NCI-H128 (cell line): ENCODE measurements at regions not wholly inside any gene's neighbourhood (a gene's known extent, or its start where the extent isn't known, plus 50 kb on each side); places are given as distances from the start of the nearest gene placed in this dataset.
"Not testable (repeated sequence)": the region's sequence is repeated elsewhere in the genome, so short reads cannot be mapped to it uniquely, and the experiment has no call there.

Source experiments
- DNase-seq: peaks from one replicate; lab custom pipeline; 2025; ENCODE audit not compliant: unreplicated experiment; lab: John Stamatoyannopoulos, UW

DNA sequence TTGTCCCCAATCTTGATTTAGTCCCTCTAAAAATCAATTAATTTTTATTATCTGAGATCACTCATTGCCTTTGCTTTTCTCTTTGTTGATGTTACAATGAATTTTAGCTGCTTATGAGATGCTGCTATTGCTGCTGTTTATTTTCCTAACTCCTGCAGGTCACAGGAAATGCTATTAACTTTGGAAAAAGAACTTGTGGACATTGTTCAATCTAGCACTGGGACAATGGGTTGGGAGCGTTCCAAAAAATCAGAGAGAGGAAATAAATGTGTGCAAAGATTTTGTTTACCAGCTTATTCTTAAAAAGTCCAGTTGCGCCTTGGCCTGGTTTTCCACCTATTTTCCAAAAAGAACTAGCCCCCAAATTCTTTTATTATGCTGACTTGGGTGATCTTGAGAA is 268.3 kb downstream of the PTH2R start:
- no peak for DNase-seq

DNA sequence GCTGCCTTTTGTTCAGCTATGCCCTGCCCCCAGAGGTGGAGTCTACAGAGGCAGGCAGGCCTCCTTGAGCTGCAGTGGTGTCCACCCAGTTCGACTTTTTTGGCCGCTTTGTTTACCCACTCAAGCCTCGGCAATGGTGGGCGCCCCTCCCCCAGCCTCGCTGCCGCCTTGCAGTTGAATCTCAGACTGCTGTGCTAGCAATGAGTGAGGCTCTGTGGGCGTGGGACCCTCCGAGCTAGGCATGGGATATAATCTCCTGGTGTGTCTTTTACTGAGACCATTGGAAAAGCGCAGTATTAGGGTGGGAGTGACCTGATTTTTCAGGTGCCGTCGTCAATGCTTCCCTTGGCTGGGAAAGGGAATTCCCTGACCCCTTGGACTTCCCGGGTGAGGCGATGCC is 279.3 kb downstream of the PTH2R start:
- not testable (repeated sequence) for DNase-seq

GRCh38 chr2:208686665-208687064 is 280.1 kb downstream of the PTH2R start:
- no peak for DNase-seq

- not testable (repeated sequence) for DNase-seq
Measured at GRCh38 chr2:208687720-208688119, 281.1 kb downstream of the PTH2R start.

DNA sequence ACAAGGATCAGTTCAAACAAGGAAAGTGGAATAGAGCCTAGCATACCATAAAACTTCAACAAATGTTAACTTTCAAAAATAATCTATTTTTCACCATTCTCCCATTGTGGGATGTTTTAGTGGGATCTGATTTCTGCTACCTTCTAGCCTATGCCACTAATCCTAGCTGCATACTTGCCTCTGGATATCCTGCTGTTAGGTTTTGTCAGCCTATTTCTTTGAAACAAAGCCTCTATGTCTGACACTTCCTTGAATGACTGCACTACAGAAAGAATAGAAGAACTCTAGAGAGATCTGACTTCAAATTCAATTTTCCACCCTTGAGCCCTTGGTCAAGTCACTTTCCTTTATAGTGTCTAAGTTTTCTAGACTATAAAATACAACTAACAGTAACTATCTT is 291.5 kb downstream of the PTH2R start:
- no peak for DNase-seq

DNA sequence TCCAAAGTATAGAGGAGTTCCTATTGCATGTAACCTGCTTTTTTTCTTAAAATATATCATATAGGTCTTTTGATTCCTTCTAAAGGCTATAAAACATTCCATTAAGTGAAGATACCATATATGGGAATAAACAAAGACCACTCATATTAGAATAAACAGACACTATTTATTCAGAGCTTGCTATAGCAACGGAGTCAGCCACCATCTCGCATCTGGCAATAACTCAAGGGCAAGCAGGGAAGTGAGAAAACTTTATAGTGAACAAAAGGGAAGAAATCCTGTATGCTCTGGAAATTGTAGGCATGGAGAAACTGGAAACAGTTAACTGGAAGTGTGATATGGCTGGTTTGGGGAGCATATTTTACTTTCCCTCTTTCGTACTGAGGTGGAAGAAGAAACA is 301.9 kb downstream of the PTH2R start:
- no peak for DNase-seq

DNA sequence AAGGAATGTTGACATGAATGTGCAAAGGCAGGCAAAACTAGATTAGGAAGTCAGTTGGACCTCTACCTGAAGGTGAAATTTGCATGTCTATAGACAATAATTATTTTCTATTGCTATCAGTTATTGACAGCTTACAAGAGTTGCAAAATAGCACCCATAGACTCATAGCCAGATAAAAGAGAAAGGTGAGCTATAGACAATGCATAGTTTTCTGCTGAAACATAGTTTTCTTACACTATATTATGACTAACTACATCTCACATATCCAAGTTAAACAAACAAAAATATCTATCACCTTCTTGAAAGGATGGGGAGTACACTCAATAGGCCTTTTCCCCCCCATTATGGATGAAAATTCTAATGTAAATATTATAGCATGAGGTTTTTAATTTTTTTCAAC is 305.0 kb downstream of the PTH2R start:
- DNase-seq, result no peak

DNA sequence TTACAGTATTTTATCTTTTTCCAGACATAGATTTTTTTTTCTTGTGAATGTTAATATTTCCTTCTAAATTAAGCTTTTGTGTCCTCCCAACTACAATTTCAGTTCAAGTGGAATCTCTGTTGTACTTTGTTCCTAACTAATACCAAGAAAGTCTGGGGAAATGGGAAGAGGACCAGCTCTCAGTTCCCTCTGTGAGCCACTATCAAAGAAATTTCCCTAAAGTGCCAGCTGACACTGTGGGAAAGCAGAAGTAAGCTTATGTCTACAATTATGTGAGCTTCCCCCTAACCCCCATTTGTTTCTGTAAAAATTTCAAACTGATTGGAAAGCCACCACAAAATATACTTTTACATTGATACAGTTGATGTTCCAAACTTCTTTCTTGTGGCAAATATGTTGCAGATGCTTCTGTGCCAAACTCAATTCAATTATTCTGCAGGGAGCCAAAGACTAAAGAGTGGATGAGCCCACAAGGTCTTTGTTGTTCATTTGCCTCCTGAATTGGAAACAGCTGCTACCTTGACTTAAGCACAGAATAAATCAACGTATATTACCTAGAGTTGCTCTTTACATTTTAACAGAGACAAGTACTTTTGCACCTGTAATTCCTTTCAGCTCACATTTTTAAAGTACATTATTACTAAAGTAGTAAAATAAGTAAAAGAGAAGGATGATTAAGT is 306.6 kb downstream of the PTH2R start:
- DNase-seq, result no peak

DNA sequence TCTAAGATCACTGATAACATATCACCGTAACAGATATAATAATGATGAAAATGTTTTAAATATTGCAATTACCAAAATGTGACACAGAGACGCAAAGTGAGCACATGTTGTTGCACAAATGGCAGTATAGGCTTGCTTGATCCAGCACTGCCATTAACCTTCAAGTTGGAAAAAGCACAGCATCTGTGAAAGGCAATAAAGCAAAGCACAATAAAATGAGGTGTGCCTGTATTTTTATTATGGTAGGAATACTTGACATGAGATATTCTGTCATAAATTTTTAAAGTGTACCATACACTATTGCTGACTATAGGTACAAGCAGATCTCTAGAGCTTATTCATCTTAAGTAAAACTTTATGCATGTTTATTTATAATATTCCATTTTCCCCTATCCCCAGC is 312.2 kb downstream of the PTH2R start:
- DNase-seq, result no peak

DNA sequence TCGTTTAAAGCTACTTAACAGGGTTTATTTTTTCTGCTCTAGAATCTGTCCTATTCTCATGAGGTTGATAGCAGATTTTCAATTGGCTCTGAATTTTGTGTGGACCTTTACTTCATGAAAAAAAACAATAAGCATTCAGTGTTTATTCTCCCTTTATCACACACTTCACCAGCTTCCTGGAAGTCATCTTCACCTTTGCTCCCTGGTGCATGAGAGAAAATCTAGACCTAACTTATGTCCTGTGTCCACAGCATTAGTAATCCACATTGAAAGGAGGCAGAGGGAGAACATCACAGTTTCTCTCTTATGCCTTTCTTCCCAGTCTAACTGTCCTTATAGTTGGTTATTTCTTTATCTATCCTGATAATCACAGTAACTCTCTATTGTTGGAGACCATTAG is 316.1 kb downstream of the PTH2R start:
- DNase-seq, result no peak

GRCh38 chr2:208725280-208725679 is 318.7 kb downstream of the PTH2R start:
- DNase-seq, result no peak

DNA sequence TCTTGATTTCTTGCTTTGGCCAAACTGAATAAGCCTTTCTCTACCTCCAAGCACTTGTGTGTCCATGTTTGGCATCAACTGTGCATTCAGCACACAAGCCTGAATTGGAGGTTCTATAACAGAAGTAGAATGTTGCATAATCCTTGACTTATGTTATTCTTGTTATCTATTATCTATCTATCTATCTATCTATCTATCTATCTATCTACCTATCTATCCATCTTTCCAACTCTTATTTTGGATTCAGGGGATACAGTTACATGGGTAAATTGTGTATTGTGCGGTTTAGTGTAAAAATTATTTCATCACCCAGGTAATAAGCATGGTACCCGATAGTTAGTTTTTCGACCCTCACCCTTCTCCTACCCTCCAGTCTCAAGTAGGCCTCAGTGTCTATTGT is 319.6 kb downstream of the PTH2R start:
- no peak for DNase-seq

GRCh38 chr2:208751663-208752415 is 345.2 kb downstream of the PTH2R start:
- not testable (repeated sequence) for DNase-seq

DNA sequence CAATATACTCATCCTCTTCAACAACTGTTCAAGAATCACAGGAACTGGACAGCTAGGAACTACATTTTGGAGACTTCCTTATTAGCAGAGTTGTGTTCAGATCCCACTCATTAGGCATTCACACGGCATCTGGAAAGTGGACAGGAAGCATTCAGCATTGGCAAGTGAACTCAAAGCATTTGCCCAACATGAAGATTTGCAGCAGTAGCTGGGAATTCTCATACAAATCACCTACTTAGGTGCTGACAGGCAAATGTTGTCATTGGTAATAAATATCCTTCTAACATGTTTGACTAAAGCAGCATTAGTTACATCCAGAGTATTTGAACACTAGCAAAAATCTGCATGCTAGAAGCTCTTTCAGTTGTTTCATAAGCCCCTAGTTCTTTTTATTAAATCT is 350.8 kb downstream of the PTH2R start:
- DNase-seq, result no peak

- not testable (repeated sequence) for DNase-seq
Measured at GRCh38 chr2:208773074-208773473, 366.5 kb downstream of the PTH2R start.

DNA sequence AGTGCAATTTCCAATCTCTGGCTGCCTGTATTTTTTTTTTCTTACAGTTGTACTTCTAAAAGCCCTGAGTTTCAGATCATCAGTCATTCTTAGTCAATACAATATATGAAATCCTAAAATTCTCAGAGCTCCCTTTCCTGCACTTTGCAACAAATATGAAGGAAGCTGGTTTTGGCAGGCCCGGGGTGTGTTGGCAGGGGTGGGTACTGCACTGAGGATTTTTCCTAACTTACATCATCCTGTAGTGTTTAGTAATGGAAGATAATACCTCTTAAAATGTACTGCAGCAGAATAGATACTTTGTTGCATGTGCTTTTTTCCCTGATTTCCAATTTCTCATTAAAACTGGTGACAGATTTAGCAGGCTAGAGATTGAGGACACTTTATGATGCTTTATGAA is 374.6 kb downstream of the PTH2R start:
- no peak for DNase-seq

DNA sequence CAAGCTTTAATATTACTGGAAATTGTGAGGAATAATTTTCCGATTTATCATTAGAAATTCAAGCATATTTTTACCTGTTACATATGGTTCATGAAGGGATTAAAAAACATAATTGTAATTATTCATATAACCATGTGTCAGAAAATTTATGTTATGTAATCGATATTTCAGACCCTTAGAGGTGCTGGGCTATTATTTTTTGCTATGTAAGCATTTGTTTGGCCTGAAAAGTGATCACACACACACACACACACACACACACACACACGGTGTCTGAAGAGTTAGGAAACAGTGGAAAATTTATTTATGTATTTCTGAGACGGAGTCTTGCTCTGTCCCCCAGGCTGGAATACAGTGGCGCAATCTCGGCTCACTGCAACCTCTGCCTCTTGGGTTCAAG is 375.5 kb downstream of the PTH2R start:
- no peak for DNase-seq

DNA sequence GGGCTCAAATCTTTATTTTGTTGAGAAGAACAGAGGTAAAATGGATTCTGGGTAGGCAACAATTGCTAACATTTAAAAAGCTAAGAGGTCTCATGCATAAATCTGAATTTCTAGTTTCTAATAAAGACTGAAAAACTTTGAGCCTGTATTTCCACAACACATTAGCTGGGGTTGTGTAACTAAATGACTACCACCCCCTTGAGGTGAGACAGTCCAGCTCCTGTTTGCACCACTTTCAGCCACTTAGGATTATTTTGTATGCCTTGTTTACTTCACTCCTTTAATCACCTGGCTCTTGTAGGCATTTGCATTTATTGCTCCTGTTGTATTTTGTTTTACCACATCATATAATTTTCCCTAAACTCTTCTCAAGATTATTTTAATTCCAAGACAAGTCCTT is 376.6 kb downstream of the PTH2R start:
- no peak for DNase-seq

DNA sequence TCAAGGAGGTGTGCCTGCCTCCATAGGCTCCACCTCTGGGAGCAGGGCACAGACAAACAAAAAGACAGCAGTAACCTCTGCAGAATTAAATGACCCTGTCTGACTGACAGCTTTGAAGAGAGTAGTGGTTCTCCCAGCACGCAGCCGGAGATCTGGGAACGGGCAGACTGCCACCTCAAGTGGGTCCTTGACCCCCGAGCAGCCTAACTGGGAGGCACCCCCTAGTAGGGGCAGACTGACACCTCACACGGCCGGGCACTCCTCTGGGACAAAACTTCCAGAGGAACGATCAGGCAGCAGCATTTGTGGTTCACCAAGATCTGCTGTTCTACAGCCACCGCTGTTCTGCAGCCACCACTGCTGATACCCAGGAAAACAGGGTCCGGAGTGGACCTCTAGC is 378.2 kb downstream of the PTH2R start:
- DNase-seq, result not testable (repeated sequence)

DNA sequence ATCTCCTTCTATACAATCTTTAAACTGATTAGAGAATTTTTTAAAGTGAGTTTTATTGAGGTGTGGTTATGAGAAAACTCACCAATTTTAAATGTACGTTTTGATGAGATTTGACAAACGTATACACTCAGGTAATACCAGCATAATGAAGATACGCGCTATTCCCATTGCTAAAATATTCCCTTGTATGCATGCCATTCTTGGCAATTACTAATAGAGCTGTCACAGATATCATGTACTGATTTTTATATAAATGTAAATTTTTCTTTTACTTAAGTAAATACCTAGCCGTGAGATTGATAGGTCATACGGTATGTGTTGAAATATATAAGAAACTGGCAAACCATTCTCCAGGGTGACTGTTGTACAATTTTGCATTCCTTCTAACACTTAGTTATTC is 384.7 kb downstream of the PTH2R start:
- no peak for DNase-seq

GRCh38 chr2:208792766-208793165 is 386.2 kb downstream of the PTH2R start:
- no peak for DNase-seq

DNA sequence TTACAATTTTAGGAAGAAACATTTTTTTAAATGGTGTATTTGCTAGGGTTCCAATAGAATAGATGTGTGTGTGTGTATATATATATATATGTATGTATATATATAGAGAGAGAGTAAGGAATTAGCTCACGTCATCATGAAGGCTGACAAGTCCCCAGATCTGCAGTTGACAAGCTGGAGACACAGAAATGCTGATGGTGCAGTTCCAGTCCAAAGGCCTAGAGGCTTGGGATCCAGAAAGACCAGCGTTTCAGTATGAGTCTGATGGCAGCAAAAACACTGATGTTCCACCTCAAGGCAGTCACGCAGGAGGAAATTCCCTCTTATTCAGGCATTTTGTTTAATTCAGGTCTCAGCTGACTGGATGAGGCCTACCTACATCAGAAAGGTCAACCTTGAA is 386.8 kb downstream of the PTH2R start:
- DNase-seq, result no peak
